ENCODE measurements at regions not wholly inside any gene's neighbourhood (a gene's known extent, or its start where the extent isn't known, plus 50 kb on each side); places are given as distances from the start of the nearest gene placed in this dataset.

- TF ChIP-seq, protein P1, sequence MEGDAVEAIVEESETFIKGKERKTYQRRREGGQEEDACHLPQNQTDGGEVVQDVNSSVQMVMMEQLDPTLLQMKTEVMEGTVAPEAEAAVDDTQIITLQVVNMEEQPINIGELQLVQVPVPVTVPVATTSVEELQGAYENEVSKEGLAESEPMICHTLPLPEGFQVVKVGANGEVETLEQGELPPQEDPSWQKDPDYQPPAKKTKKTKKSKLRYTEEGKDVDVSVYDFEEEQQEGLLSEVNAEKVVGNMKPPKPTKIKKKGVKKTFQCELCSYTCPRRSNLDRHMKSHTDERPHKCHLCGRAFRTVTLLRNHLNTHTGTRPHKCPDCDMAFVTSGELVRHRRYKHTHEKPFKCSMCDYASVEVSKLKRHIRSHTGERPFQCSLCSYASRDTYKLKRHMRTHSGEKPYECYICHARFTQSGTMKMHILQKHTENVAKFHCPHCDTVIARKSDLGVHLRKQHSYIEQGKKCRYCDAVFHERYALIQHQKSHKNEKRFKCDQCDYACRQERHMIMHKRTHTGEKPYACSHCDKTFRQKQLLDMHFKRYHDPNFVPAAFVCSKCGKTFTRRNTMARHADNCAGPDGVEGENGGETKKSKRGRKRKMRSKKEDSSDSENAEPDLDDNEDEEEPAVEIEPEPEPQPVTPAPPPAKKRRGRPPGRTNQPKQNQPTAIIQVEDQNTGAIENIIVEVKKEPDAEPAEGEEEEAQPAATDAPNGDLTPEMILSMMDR (IDR thresholded peaks at IDR 0.05; ENCODE audit: insufficient read depth, low read depth, low read length): no peak
- TF ChIP-seq EZH2 (IDR thresholded peaks at IDR 0.05; ENCODE audit: insufficient read depth, low read length): no peak
These were observed 631.0 kb downstream of the SQOR start for GRCh38 chr15:46265664-46266347.

All from astrocyte (in vitro differentiated cells and primary cell).